T-helper 2 cell treated with Interferon-gamma antibody and Interleukin-4, amounts not matched to agents 5 μg/mL and 100 μg/mL, for 36 hours (primary cell): ENCODE measurements at regions not wholly inside any gene's neighbourhood (a gene's known extent, or its start where the extent isn't known, plus 50 kb on each side); places are given as distances from the start of the nearest gene placed in this dataset.

Experiments used
- DNase-seq: peaks from one replicate; pipeline ENCODE4 v3.0.0; 2021; ENCODE audit warnings: low spot score
- H3K27ac Mint-ChIP-seq: one replicate; pipeline ENCODE4 v1.8.0; 2021; ENCODE audit warnings: mild to moderate bottlenecking, mixed read lengths
- H3K27me3 Mint-ChIP-seq: one replicate; pipeline ENCODE4 v1.8.0; 2021; ENCODE audit warnings: low read depth, mixed read lengths
- H3K36me3 Mint-ChIP-seq: one replicate; pipeline ENCODE4 v1.8.0; 2021; ENCODE audit warnings: low read depth, mixed read lengths
- H3K4me1 Mint-ChIP-seq: one replicate; pipeline ENCODE4 v1.8.0; 2021; ENCODE audit warnings: low read depth, mixed read lengths
- H3K4me3 Mint-ChIP-seq: one replicate; pipeline ENCODE4 v1.8.0; 2022; ENCODE audit warnings: mild to moderate bottlenecking, moderate library complexity, mixed read lengths
- H3K9me3 Mint-ChIP-seq: one replicate; pipeline ENCODE4 v1.8.0; 2021; ENCODE audit warnings: mixed read lengths

DNA sequence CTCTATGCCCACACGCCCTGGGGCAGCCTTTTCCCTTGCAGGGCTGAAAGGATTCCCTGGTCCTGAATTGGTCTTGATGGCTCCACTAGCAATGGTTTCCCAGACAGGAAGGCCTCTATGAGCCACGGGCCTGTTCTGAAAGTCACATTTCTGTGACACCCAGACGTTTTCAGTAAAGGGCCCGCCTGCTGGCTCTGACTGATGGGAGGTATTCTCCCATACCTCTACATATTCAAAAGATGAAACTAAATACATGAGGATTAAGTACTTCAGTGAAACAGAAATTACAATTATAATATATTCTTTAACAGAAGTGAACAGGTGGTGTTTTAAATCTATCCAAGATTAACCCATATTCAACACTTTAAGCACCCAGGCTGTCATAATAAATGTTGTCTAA lies 629.8 kb downstream of the CDH26 start:
- no peak overlapping the region for H3K27ac Mint-ChIP-seq
- no peak overlapping the region for H3K4me3 Mint-ChIP-seq
- no peaks in the 10 kb centered on the region for H3K27me3 Mint-ChIP-seq
- no peaks in the 10 kb centered on the region for H3K4me1 Mint-ChIP-seq
- no peaks in the 10 kb centered on the region for H3K9me3 Mint-ChIP-seq
- H3K36me3 Mint-ChIP-seq = no peaks in the 10 kb centered on the region
- no peak for DNase-seq

DNA sequence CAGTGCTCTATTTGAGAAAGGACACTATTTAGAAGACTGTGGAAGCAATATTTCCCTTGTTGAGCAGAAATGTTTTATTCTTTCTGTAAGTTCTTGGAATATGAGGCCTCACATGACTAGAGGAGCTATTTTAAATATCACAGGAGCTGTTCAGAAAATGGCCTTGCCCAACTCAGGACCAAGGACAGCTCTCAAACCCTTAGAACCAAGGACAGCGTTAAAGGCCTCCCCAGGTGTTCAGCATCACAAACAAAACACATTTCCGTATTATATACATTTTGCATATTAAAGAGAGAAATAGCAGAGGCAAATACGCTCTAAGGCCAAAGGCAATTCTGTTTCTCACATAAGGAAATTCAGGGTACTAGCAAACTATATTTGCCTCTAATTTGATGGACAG lies 631.4 kb downstream of the CDH26 start:
- H3K9me3 Mint-ChIP-seq = no peaks in the 10 kb centered on the region
- H3K4me1 Mint-ChIP-seq = no peaks in the 10 kb centered on the region
- no peak overlapping the region for H3K4me3 Mint-ChIP-seq
- no peaks in the 10 kb centered on the region for H3K27me3 Mint-ChIP-seq
- no peaks in the 10 kb centered on the region for H3K36me3 Mint-ChIP-seq
- H3K27ac Mint-ChIP-seq = no peak overlapping the region
- DNase-seq = no peak

DNA sequence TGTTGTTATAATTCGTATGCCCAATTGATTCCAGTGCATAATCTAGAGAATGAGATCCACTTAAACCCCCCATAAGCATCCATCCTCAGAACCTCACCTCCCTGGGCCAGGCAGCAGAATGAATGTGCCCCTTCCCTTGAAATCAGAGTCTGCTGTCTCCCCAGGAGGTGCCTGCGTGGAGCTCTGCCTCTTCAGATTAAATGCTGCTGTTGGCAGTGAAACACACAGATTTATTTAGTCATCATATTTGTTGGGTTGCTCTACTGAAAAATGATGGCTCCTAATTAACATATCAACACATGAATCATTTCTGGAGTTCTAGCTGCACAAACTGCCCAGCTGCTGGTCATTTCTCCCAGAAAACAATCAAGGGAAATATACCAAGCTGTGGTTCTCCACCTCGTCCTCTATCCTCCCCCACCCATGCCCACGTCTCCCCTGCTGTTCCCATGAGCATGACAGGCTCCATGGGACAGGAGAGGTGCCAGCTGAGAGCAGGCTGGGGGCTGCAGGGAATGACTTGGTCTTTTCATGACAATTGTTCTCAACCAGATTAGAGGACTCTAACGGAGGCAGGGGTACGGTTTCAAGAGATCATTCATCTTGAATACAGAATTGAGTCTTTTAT lies 633.1 kb downstream of the CDH26 start:
- no peak for DNase-seq
- H3K36me3 Mint-ChIP-seq = no peaks in the 10 kb centered on the region
- H3K27me3 Mint-ChIP-seq = no peaks in the 10 kb centered on the region
- H3K4me3 Mint-ChIP-seq = no peak overlapping the region
- H3K4me1 Mint-ChIP-seq = no peaks in the 10 kb centered on the region
- no peak overlapping the region for H3K27ac Mint-ChIP-seq
- H3K9me3 Mint-ChIP-seq = no peaks in the 10 kb centered on the region

DNA sequence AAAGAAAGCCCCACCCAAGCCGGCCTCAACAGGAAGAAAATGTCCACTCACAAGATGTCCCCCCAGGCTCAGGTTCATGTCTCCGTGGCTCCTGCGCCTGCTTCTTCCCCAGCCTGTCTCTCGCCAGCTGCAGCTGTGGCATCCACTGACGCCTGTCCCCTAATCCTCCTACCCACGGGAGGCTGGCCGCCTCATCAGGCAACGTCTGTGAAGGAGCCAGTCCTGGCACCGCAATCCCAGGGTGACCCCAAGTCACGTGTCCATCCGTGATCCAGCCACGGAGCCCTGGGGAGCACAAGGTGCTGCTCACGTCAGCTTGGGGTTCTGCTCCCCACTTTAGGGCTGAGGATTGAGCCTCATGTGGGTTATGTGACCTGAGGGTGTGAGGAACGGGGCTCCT lies 640.3 kb downstream of the CDH26 start:
- Mint-ChIP-seq H3K27me3 (no peaks in the 10 kb centered on the region), H3K27ac (no peak overlapping the region), H3K4me1 (no peaks in the 10 kb centered on the region), H3K9me3 (peaks cover 4% of the 10 kb centered on the region), H3K4me3 (no peak overlapping the region), H3K36me3 (no peaks in the 10 kb centered on the region)
- DNase-seq = no peak

DNA sequence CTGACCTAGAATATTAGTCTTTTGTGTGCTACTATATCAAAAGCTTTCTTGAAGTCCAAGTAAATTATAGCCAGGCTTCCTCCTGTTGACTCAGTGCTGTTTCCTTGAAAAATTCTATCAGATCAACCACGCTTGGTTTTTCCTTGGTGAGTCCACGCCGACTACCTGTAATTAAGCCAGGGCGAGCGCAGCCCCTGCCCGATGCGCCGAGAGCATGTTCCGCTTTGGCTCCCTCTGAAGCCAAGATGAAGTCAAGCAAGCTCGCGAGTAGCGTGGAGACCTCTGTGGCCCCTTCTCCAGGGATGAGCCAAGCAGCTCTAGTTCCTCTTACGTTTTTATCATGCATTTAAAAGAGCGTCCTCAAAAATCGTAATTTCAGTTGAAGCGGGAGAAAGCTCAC lies 641.2 kb downstream of the CDH26 start:
- Mint-ChIP-seq H3K27ac (no peak overlapping the region), H3K4me3 (no peak overlapping the region), H3K36me3 (no peaks in the 10 kb centered on the region), H3K27me3 (no peaks in the 10 kb centered on the region), H3K4me1 (no peaks in the 10 kb centered on the region), H3K9me3 (peaks cover 4% of the 10 kb centered on the region)
- DNase-seq = no peak

DNA sequence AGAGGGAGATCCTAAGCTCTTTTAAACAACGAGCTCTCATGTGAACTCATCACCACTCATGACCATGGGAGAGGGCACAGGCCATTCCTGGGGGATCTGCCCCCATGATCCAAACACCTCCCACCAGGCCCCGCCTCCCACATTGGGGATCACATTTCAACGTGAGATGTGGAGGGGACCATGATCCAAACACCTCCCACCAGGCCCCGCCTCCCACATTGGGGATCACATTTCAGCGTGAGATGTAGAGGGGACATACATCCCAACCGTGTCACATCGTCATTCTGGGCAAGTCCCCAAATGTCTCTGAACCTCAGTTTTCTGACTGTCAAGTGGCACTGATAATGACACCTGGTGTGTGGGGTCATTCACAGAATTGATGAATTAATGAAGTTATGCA lies 641.8 kb downstream of the CDH26 start:
- Mint-ChIP-seq H3K27me3 (no peaks in the 10 kb centered on the region), H3K27ac (no peak overlapping the region), H3K9me3 (peaks cover 4% of the 10 kb centered on the region), H3K36me3 (no peaks in the 10 kb centered on the region), H3K4me1 (no peaks in the 10 kb centered on the region), H3K4me3 (no peak overlapping the region)
- DNase-seq = no peak

DNA sequence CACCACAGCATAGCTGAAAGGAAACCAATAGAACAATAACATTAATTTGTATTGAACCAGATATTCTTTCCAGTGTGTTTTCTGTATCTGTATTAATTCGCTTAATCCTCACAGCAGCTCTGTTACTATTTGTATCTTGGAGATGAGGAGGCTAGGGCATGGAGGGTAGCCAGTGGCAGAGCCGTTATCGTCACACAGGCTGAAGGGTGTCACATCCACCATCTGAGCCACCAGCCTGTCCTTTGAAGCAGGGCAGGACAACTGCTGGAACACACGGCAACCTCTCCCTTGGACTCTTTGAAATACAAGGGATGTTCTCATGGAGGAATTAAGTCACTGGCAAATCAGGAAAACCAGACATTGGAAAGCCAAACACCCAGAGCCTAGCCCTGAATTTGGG lies 628.0 kb upstream of the CDH4 start:
- DNase-seq = no peak
- H3K4me3 Mint-ChIP-seq = no peak overlapping the region
- no peaks in the 10 kb centered on the region for H3K36me3 Mint-ChIP-seq
- no peaks in the 10 kb centered on the region for H3K4me1 Mint-ChIP-seq
- no peak overlapping the region for H3K27ac Mint-ChIP-seq
- H3K9me3 Mint-ChIP-seq = no peaks in the 10 kb centered on the region
- H3K27me3 Mint-ChIP-seq = no peaks in the 10 kb centered on the region

DNA sequence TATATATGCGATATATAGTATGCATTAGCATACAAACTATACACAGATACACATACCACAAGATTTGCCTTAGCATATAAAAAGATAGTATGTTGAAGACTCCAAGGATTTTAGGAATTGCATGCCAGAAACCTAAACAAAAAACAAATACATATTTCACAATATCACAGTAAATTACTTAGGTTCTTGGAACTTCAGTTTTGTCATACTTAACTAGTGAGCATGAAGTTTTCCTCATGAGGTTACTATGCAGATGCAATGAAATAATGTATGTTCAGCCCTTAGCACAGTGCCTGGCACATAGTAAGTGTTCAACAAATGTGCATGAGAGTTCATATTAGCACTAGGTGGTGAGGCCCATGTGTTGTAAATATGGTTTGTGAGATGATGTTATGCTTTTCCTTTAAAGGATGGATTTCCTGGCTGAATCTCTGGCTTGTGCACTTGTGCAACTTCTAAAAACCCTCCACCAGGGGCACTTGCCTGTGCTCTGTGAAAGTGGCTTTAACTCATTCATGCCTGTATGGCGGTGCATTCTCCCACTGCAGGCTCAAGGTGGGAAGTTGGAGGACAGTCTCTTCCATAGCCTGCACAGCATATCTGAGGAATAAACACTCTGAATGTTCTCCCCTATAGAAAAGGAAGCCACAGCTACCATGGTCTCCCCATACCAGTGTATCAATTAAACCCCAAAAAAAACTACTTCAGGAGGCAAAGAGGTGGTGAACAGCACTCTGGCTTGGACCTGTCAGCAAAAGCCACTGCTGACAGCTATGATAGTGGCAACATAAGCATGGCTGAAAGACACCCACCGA lies 624.1 kb upstream of the CDH4 start:
- Mint-ChIP-seq H3K36me3 (no peaks in the 10 kb centered on the region), H3K27me3 (no peaks in the 10 kb centered on the region), H3K4me3 (no peak overlapping the region), H3K27ac (no peak overlapping the region), H3K4me1 (no peaks in the 10 kb centered on the region), H3K9me3 (no peaks in the 10 kb centered on the region)
- no peak for DNase-seq

DNA sequence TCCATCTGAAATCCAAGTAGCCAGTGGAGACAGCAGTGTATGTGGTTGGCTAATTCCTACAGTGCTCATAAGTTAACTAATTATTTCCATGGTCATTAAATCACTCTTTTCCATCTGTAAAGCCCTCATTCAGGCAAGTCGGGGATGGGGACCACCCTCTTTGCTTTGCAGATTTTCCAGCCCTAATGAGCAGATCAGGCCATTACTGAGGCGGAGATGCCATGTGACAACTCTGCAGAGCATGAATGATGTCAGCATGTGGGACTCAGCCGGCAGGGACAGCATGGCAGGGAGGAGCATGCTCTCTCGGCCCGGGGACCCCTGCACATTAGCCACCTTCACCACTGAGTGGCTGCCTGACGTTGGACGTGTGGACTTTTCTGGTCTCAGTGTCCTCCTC lies 623.3 kb upstream of the CDH4 start:
- Mint-ChIP-seq H3K9me3 (no peaks in the 10 kb centered on the region), H3K27ac (no peak overlapping the region), H3K4me1 (no peaks in the 10 kb centered on the region), H3K27me3 (no peaks in the 10 kb centered on the region), H3K4me3 (no peak overlapping the region), H3K36me3 (no peaks in the 10 kb centered on the region)
- no peak for DNase-seq

DNA sequence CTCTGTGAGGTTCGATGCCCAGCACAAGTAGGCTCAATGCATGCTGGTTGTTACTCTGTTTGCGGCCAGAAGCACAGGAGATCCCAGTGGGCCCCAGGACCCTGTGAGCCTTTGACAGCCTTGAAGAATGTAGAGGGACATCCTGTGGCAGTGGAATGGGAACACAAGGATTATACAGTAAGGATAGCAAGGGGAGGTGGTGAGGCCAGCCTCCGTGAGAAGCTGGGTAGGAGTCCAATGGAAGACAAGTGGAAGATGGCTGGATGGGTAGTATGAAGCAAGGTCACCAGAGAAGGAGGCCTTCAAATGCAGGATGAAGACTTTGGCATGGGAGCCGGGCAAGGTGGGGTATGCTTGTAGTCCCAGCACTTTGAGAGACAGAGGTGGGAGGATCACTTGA lies 622.9 kb upstream of the CDH4 start:
- H3K27me3 Mint-ChIP-seq = no peaks in the 10 kb centered on the region
- no peaks in the 10 kb centered on the region for H3K9me3 Mint-ChIP-seq
- DNase-seq = no peak
- H3K27ac Mint-ChIP-seq = no peak overlapping the region
- no peak overlapping the region for H3K4me3 Mint-ChIP-seq
- H3K36me3 Mint-ChIP-seq = no peaks in the 10 kb centered on the region
- H3K4me1 Mint-ChIP-seq = no peaks in the 10 kb centered on the region

DNA sequence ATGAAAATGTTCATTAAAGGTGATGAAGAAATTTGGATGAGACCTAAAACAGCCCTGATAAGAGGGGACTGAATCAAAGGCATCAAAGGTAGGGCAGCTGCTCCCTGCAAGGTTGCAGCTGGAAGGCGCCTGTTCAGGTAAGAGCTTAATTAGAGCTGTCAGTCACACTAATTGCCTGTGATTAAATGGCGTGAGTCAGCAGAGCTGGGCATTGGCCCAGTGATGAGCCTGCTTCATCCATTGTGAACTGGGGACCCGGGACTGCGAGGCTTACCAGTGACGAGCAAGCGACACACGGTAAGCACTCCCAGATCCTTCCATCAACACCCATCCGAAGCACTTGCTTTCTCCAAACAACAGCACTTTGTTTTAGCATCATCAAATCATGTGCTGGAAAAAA lies 621.5 kb upstream of the CDH4 start:
- H3K9me3 Mint-ChIP-seq = no peaks in the 10 kb centered on the region
- H3K4me1 Mint-ChIP-seq = no peaks in the 10 kb centered on the region
- H3K4me3 Mint-ChIP-seq = no peak overlapping the region
- H3K27ac Mint-ChIP-seq = no peak overlapping the region
- DNase-seq = no peak
- no peaks in the 10 kb centered on the region for H3K36me3 Mint-ChIP-seq
- no peaks in the 10 kb centered on the region for H3K27me3 Mint-ChIP-seq

DNA sequence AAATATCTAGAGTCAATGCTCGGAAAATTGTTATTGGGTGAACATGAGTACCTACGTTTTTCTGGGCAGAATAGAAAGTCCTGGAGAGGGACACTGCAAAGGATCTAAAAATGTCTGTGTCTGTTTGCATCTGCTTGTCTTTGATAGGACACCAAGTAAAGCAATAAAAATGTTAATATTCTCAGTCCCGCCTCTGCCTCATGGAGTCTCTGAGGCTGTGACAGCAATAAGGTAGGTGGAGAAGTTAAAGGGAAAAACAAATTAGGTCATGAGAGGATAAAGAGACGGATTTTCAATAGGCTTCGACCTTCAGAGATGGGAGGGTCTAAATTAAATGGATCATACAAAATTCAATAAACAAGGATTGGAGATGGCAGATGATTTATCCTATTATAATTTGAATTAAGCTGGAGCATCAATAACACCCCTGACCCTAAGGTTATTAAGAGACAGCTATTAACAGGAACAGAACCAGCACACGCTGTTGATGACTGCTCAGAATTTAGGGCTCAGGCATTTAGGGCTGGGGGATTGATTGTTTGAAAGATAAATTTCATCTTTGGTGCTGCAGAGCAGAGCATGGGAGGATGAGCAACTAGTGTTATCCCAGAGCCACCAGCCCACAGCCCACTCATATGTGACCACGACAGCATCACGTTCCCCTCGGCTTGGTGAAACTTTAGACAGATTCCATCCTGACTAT lies 620.3 kb upstream of the CDH4 start:
- Mint-ChIP-seq H3K4me1 (no peaks in the 10 kb centered on the region), H3K27ac (no peak overlapping the region), H3K27me3 (no peaks in the 10 kb centered on the region), H3K4me3 (no peak overlapping the region), H3K9me3 (no peaks in the 10 kb centered on the region), H3K36me3 (no peaks in the 10 kb centered on the region)
- DNase-seq = no peak

DNA sequence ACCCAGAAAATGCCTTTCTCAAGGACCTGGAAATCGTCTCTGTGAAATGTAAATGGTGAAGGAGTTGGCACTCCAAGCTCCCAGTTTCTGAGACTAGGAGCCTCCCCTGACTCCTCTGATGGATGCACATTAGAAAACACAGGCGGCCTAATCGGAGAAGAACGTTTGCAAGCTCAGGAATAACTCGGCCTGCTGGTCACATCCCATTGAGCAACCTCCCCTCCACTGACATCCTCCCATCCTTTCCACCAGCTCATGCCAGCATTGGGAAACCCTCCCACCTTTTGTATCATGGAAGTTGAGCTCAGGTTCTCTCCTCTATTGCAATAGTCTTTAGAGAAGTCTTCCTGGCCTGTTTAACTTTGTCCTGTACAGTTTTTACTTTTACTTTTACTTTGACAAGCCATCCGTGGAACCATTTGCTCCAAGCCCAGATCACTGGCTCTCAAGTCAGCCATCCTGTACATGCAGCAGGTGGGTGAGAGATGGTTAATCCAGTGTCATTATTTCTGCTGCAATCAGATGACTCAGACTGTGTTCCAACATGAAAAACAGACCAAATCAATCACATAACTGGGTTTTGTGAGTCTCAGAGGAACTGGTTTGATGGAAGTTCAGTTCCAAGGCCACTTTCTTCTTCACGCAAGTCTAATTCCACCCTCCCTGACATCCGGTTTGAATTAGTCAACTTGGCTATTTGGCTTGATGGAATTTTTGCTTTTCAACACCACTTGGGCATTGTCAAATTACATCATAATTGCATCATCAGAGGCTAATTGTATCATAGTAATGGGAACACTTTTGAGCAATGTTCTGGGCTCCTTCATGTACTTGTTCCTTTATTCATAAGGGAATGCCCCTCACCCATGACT lies 619.4 kb upstream of the CDH4 start:
- H3K4me1 Mint-ChIP-seq = no peaks in the 10 kb centered on the region
- DNase-seq = no peak
- no peaks in the 10 kb centered on the region for H3K27me3 Mint-ChIP-seq
- H3K4me3 Mint-ChIP-seq = no peak overlapping the region
- no peaks in the 10 kb centered on the region for H3K9me3 Mint-ChIP-seq
- H3K36me3 Mint-ChIP-seq = no peaks in the 10 kb centered on the region
- H3K27ac Mint-ChIP-seq = no peak overlapping the region
